ENCODE measurements at regions not wholly inside any gene's neighbourhood (a gene's known extent, or its start where the extent isn't known, plus 50 kb on each side); places are given as distances from the start of the nearest gene placed in this dataset.

GRCh38 chr5:82661933-82662332 lies 383.8 kb upstream of the RPS23 start:
- no peak for TF ChIP-seq POLR2A (IDR thresholded peaks at IDR 0.05)
- no peak for TF ChIP-seq POLR2AphosphoS5 (IDR thresholded peaks at IDR 0.05)

Data from transverse colon (tissue), 3 donors.